Smooth muscle cell (in vitro differentiated cells): ENCODE measurements at regions not wholly inside any gene's neighbourhood (a gene's known extent, or its start where the extent isn't known, plus 50 kb on each side); places are given as distances from the start of the nearest gene placed in this dataset.

Experiments
- DNase-seq: peaks from one replicate; lab custom pipeline; 2025; ENCODE audit not compliant: unreplicated experiment; lab: John Stamatoyannopoulos, UW
- H2AFZ ChIP-seq: fragments of 200-600 bp; sonication (generic); 2 replicates; pipeline ENCODE4 v1.6.0; 2016; ENCODE audit warnings: antibody characterized with exemption, low read depth, mild to moderate bottlenecking
- H3F3A ChIP-seq: fragments of 200-600 bp; sonication (generic); 2 replicates; pipeline ENCODE4 v1.6.0; 2017; ENCODE audit warnings: antibody characterized with exemption, low read depth
- H3K27ac ChIP-seq: fragments of 200-600 bp; sonication (generic); 2 replicates; pipeline ENCODE4 v1.5.1; 2016; ENCODE audit warnings: low read depth, mild to moderate bottlenecking
- H3K27me3 ChIP-seq: fragments of 200-600 bp; sonication (generic); 2 replicates; pipeline ENCODE4 v1.6.1; 2016; ENCODE audit warnings: low read depth, mild to moderate bottlenecking
- H3K36me3 ChIP-seq: fragments of 200-600 bp; sonication (generic); 2 replicates; pipeline ENCODE4 v1.5.1; 2016; ENCODE audit warnings: low read depth
- H3K4me1 ChIP-seq: fragments of 200-600 bp; sonication (generic); 2 replicates; pipeline ENCODE4 v1.5.1; 2016; ENCODE audit warnings: low read depth
- H3K4me2 ChIP-seq: fragments of 200-600 bp; sonication (generic); 2 replicates; pipeline ENCODE4 v1.6.0; 2016; ENCODE audit warnings: mild to moderate bottlenecking
- H3K4me3 ChIP-seq: fragments of 200-600 bp; sonication (generic); 2 replicates; pipeline ENCODE4 v1.5.1; 2016; ENCODE audit warnings: mild to moderate bottlenecking
- H3K79me2 ChIP-seq: fragments of 200-600 bp; sonication (generic); 2 replicates; pipeline ENCODE4 v1.6.0; 2016; ENCODE audit warnings: low read depth, mild to moderate bottlenecking
- H3K9ac ChIP-seq: fragments of 200-600 bp; sonication (generic); 2 replicates; pipeline ENCODE4 v1.6.0; 2016; ENCODE audit warnings: low read depth
- H3K9me3 ChIP-seq: fragments of 200-600 bp; sonication (generic); replicated peaks from 2 replicates; pipeline ENCODE4 v1.5.1; 2016; ENCODE audit warnings: low read depth
- H4K20me1 ChIP-seq: fragments of 200-600 bp; sonication (generic); 2 replicates; pipeline ENCODE4 v1.6.0; 2016; ENCODE audit warnings: low read depth
- CTCF ChIP-seq: fragments of 200-600 bp; sonication (generic); IDR thresholded peaks from 2 replicates; pipeline ENCODE4 v1.5.1; 2017; ENCODE audit warnings: borderline replicate concordance, mild to moderate bottlenecking, antibody characterized with exemption; ENCODE audit not compliant: insufficient read depth, poor library complexity, severe bottlenecking
- WGBS: methylation state at CpG from one replicate; pipeline ENCODE4 v1.1.7; 2016; ENCODE audit warnings: low lambda C conversion rate; 5-methylcytosine and 5-hydroxymethylcytosine counted together

- Histone ChIP-seq H3K36me3 (no peaks in the 10 kb centered on the region), H3K79me2 (no peaks in the 10 kb centered on the region), H3K27me3 (peaks cover 27% of the 10 kb centered on the region), H3K9me3 (no peaks in the 10 kb centered on the region), H2AFZ (no peak overlapping the region), H3K4me3 (no peak overlapping the region), H4K20me1 (no peaks in the 10 kb centered on the region), H3F3A (no peaks in the 10 kb centered on the region), H3K4me2 (no peak overlapping the region), H3K4me1 (peaks cover 15% of the 10 kb centered on the region), H3K9ac (no peak overlapping the region), H3K27ac (no peak overlapping the region)
- DNase-seq, result no peak
- WGBS, result 87% methylated on average over 10 of the region's 10 CpGs
- TF ChIP-seq CTCF, result no peak
Measured at GRCh38 chr11:45094958-45095690, 51.3 kb upstream of the PRDM11 start.

- WGBS, result 87% methylated on average over 6 of the region's 6 CpGs
- no peaks in the 10 kb centered on the region for H4K20me1 ChIP-seq
- H3K4me3 ChIP-seq, result no peak overlapping the region
- H3K79me2 ChIP-seq, result no peaks in the 10 kb centered on the region
- no peak overlapping the region for H2AFZ ChIP-seq
- H3K9ac ChIP-seq, result no peak overlapping the region
- H3K27ac ChIP-seq, result no peak overlapping the region
- peaks cover 32% of the 10 kb centered on the region for H3K27me3 ChIP-seq
- peaks cover 15% of the 10 kb centered on the region for H3K4me1 ChIP-seq
- no peaks in the 10 kb centered on the region for H3K36me3 ChIP-seq
- no peak for DNase-seq
- H3F3A ChIP-seq, result no peaks in the 10 kb centered on the region
- no peak for TF ChIP-seq CTCF
- no peaks in the 10 kb centered on the region for H3K9me3 ChIP-seq
- H3K4me2 ChIP-seq, result no peak overlapping the region
Measured at GRCh38 chr11:45095691-45096010, 50.8 kb upstream of the PRDM11 start.

GRCh38 chr11:45096636-45097035 lies 49.8 kb upstream of the PRDM11 start:
- TF ChIP-seq CTCF, result no peak
- Histone ChIP-seq H3F3A (no peaks in the 10 kb centered on the region), H3K79me2 (no peaks in the 10 kb centered on the region), H3K9ac (no peak overlapping the region), H3K4me1 (peaks cover 14% of the 10 kb centered on the region), H2AFZ (no peak overlapping the region), H3K4me3 (no peak overlapping the region), H3K4me2 (no peak overlapping the region), H3K9me3 (no peaks in the 10 kb centered on the region), H3K27ac (no peak overlapping the region), H3K27me3 (peaks cover 34% of the 10 kb centered on the region), H4K20me1 (no peaks in the 10 kb centered on the region), H3K36me3 (no peaks in the 10 kb centered on the region)
- DNase-seq, result no peak
- 77% methylated on average over 4 of the region's 4 CpGs for WGBS
